RWPE2 (cell line): ENCODE measurements at regions not wholly inside any gene's neighbourhood (a gene's known extent, or its start where the extent isn't known, plus 50 kb on each side); places are given as distances from the start of the nearest gene placed in this dataset.

Experiments used
- ATAC-seq: fragments of 200-7000 bp; cut with Tn5 transposase; 3 replicates; pipeline ENCODE4 v1.9.1; 2021; ENCODE audit warnings: low read depth
- DNase-seq: peaks from one replicate; pipeline ENCODE4 v3.0.0-alpha.2; 2020; ENCODE audit warnings: low spot score
- H3K27ac ChIP-seq: fragments of 450-650 bp; 2 replicates; pipeline ENCODE4 v1.5.1; 2017; ENCODE audit warnings: mild to moderate bottlenecking; ENCODE audit not compliant: poor library complexity, severe bottlenecking
- H3K27me3 ChIP-seq: fragments of 250-450 bp; sonication (Bioruptor Pico); 2 replicates; pipeline ENCODE4 v1.5.1; 2021; ENCODE audit warnings: mild to moderate bottlenecking, moderate library complexity; ENCODE audit not compliant: insufficient read depth, poor library complexity, severe bottlenecking
- H3K36me3 ChIP-seq: fragments of 250-450 bp; sonication (Bioruptor Pico); 2 replicates; pipeline ENCODE4 v1.5.1; 2020; ENCODE audit warnings: low read depth, mild to moderate bottlenecking, moderate library complexity
- H3K4me1 ChIP-seq: fragments of 250-450 bp; sonication (Bioruptor Pico); 2 replicates; pipeline ENCODE4 v1.5.1; 2021; ENCODE audit warnings: mild to moderate bottlenecking, moderate library complexity; ENCODE audit not compliant: insufficient read depth, poor library complexity, severe bottlenecking
- H3K4me3 ChIP-seq: fragments of 250-450 bp; sonication (Bioruptor Pico); 2 replicates; pipeline ENCODE4 v1.5.1; 2021; ENCODE audit warnings: mild to moderate bottlenecking, moderate library complexity; ENCODE audit not compliant: severe bottlenecking
- H3K9me3 ChIP-seq: fragments of 250-450 bp; sonication (Bioruptor Pico); 2 replicates; pipeline ENCODE4 v1.5.1; 2021; ENCODE audit warnings: mild to moderate bottlenecking, moderate library complexity; ENCODE audit not compliant: severe bottlenecking
- CTCF ChIP-seq: fragments of 450-650 bp; IDR thresholded peaks from one replicate; pipeline ENCODE4 v1.5.1; 2017; ENCODE audit warnings: mild to moderate bottlenecking, moderate library complexity; ENCODE audit not compliant: poor library complexity, severe bottlenecking

- ATAC-seq, result no peak
- Histone ChIP-seq H3K9me3 (no peaks in the 10 kb centered on the region), H3K27ac (no peak overlapping the region), H3K4me3 (no peak overlapping the region), H3K27me3 (no peaks in the 10 kb centered on the region), H3K4me1 (no peaks in the 10 kb centered on the region), H3K36me3 (no peaks in the 10 kb centered on the region)
- no peak for DNase-seq
- TF ChIP-seq CTCF, result no peak
Measured at GRCh38 chr9:38194870-38195269, 125.8 kb upstream of the SHB start.

GRCh38 chr9:38192731-38193265 is 123.8 kb upstream of the SHB start:
- Histone ChIP-seq H3K4me1 (no peaks in the 10 kb centered on the region), H3K9me3 (no peaks in the 10 kb centered on the region), H3K27me3 (no peaks in the 10 kb centered on the region), H3K36me3 (no peaks in the 10 kb centered on the region), H3K4me3 (no peak overlapping the region), H3K27ac (no peak overlapping the region)
- ATAC-seq (no peak), DNase-seq (no peak)
- no peak for TF ChIP-seq CTCF

GRCh38 chr9:38186404-38187115 is 117.5 kb upstream of the SHB start:
- ATAC-seq, result no peak
- Histone ChIP-seq H3K4me1 (no peaks in the 10 kb centered on the region), H3K36me3 (no peaks in the 10 kb centered on the region), H3K27ac (no peak overlapping the region), H3K4me3 (no peak overlapping the region), H3K9me3 (no peaks in the 10 kb centered on the region), H3K27me3 (no peaks in the 10 kb centered on the region)
- DNase-seq, result no peak
- TF ChIP-seq CTCF, result no peak

- no peak overlapping the region for H3K4me3 ChIP-seq
- no peaks in the 10 kb centered on the region for H3K36me3 ChIP-seq
- H3K27ac ChIP-seq, result no peak overlapping the region
- no peaks in the 10 kb centered on the region for H3K9me3 ChIP-seq
- no peak for ATAC-seq
- TF ChIP-seq CTCF, result no peak
- no peak for DNase-seq
- H3K27me3 ChIP-seq, result no peaks in the 10 kb centered on the region
- H3K4me1 ChIP-seq, result no peaks in the 10 kb centered on the region
Measured at GRCh38 chr9:38185647-38186403, 116.8 kb upstream of the SHB start.
